ENCODE measurements at regions not wholly inside any gene's neighbourhood (a gene's known extent, or its start where the extent isn't known, plus 50 kb on each side); places are given as distances from the start of the nearest gene placed in this dataset.

GRCh38 chr3:144175644-144176425, 204.2 kb downstream of the DIPK2A start:
- TF ChIP-seq, protein P1, sequence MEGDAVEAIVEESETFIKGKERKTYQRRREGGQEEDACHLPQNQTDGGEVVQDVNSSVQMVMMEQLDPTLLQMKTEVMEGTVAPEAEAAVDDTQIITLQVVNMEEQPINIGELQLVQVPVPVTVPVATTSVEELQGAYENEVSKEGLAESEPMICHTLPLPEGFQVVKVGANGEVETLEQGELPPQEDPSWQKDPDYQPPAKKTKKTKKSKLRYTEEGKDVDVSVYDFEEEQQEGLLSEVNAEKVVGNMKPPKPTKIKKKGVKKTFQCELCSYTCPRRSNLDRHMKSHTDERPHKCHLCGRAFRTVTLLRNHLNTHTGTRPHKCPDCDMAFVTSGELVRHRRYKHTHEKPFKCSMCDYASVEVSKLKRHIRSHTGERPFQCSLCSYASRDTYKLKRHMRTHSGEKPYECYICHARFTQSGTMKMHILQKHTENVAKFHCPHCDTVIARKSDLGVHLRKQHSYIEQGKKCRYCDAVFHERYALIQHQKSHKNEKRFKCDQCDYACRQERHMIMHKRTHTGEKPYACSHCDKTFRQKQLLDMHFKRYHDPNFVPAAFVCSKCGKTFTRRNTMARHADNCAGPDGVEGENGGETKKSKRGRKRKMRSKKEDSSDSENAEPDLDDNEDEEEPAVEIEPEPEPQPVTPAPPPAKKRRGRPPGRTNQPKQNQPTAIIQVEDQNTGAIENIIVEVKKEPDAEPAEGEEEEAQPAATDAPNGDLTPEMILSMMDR (IDR thresholded peaks at IDR 0.05): no peak
- peak in 1 of 14 experiments; percentile 4 for DNase-seq
- H3K9me3 ChIP-seq (ENCODE audit: control insufficient read depth in 1 of 2, insufficient read depth in 1 of 2, low read length in 2 of 2): peaks cover 0 to 6% of the 10 kb centered on the region in 2 experiments
- H3K27ac ChIP-seq (ENCODE audit: low read depth in 1 of 2, low read length in 2 of 2): no peak overlapping the region
- no peaks in the 10 kb centered on the region for H3K36me3 ChIP-seq (ENCODE audit: insufficient read depth, low read length)
- POLR2A ChIA-PET: no interaction called here
- H3K4me3 ChIP-seq (ENCODE audit: low read length): no peak overlapping the region
- H3K36me3 Mint-ChIP-seq (ENCODE audit: low read depth): no peaks in the 10 kb centered on the region
- no peaks in the 10 kb centered on the region for H3K4me1 Mint-ChIP-seq (ENCODE audit: low read depth)
- no peaks in the 10 kb centered on the region for H3K4me1 ChIP-seq (ENCODE audit: insufficient read depth, low read length)
- no peaks in the 10 kb centered on the region for H3K9me3 Mint-ChIP-seq
- H3K4me3 Mint-ChIP-seq: no peak overlapping the region
- no peak overlapping the region for H3K27ac Mint-ChIP-seq
- no peak for ATAC-seq (ENCODE audit: poor library complexity)
- no peaks in the 10 kb centered on the region for H3K27me3 ChIP-seq (ENCODE audit: control insufficient read depth in 1 of 2, insufficient read depth in 2 of 2, low read length in 2 of 2)
- intact Hi-C loops (cut with DNase I, micrococcal nuclease): no loop called here
- no peaks in the 10 kb centered on the region for H3K27me3 Mint-ChIP-seq
- CTCF ChIA-PET: interaction anchor here (0.7 kb wide), 1 partner anchor 122 kb away, joined by 4 read pairs; no protein-coding TSS in a partner anchor

DNA sequence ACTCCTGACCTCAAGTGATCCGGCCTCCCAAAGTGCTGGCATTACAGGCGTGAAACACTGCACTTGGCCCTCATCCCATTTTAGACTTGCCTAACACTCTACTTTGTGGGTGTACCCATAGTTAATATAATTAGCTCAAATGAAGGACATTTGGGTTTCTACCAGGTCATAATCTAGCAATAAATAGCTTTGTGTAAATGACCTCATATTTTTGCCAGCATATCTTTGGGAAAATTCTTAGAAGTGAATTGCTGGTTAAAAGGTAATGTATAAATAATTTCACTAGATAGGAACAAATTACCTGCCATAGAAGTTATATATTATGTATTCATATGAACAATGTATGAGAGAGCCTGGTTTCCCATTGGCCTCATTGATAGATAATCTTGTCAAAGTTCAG, 206.0 kb downstream of the DIPK2A start:
- Histone ChIP-seq H3K27ac (ENCODE audit: low read depth in 1 of 2, low read length in 2 of 2) (no peak overlapping the region), H3K4me1 (ENCODE audit: insufficient read depth, low read length) (no peaks in the 10 kb centered on the region), H3K36me3 (ENCODE audit: insufficient read depth, low read length) (no peaks in the 10 kb centered on the region), H3K27me3 (ENCODE audit: control insufficient read depth in 1 of 2, insufficient read depth in 2 of 2, low read length in 2 of 2) (no peaks in the 10 kb centered on the region), H3K4me3 (ENCODE audit: low read length) (no peak overlapping the region), H3K9me3 (ENCODE audit: control insufficient read depth in 1 of 2, insufficient read depth in 1 of 2, low read length in 2 of 2) (peaks cover 0 to 6% of the 10 kb centered on the region in 2 experiments)
- no peak overlapping the region for H3K27ac Mint-ChIP-seq
- no peaks in the 10 kb centered on the region for H3K36me3 Mint-ChIP-seq (ENCODE audit: low read depth)
- CTCF ChIA-PET: no interaction called here
- POLR2A ChIA-PET: no interaction called here
- no peak overlapping the region for H3K4me3 Mint-ChIP-seq
- DNase-seq (no peak), ATAC-seq (ENCODE audit: poor library complexity) (no peak)
- no peaks in the 10 kb centered on the region for H3K9me3 Mint-ChIP-seq
- intact Hi-C loops (cut with DNase I, micrococcal nuclease): no loop called here
- no peaks in the 10 kb centered on the region for H3K4me1 Mint-ChIP-seq (ENCODE audit: low read depth)
- TF ChIP-seq, protein P1 (IDR thresholded peaks at IDR 0.05): no peak
- no peaks in the 10 kb centered on the region for H3K27me3 Mint-ChIP-seq

DNA sequence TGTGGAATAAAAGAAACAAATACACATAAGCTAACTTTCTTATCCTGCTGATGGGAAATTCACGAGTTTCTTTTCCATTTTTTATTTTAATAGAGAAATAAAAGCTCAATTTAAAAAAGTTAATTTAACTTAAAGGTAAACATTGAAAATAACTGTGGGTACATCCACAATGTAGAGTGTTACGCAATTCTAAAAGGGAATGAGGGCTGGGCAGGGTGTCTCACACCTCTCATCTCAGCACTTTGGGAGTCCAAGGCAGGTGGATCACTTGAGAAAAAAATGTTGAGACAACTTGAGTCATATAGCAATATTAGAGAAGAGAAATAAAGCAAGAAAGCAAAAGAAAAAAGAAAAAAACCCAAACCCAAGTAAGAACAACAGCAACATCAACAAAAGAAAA, 207.0 kb downstream of the DIPK2A start:
- CTCF ChIA-PET: no interaction called here
- TF ChIP-seq, protein P1 (IDR thresholded peaks at IDR 0.05): no peak
- Mint-ChIP-seq H3K27ac (no peak overlapping the region), H3K4me3 (no peak overlapping the region), H3K4me1 (ENCODE audit: low read depth) (no peaks in the 10 kb centered on the region), H3K27me3 (no peaks in the 10 kb centered on the region), H3K36me3 (ENCODE audit: low read depth) (no peaks in the 10 kb centered on the region), H3K9me3 (no peaks in the 10 kb centered on the region)
- Histone ChIP-seq H3K4me3 (ENCODE audit: low read length) (no peak overlapping the region), H3K27me3 (ENCODE audit: control insufficient read depth in 1 of 2, insufficient read depth in 2 of 2, low read length in 2 of 2) (no peaks in the 10 kb centered on the region), H3K27ac (ENCODE audit: low read depth in 1 of 2, low read length in 2 of 2) (no peak overlapping the region), H3K36me3 (ENCODE audit: insufficient read depth, low read length) (no peaks in the 10 kb centered on the region), H3K9me3 (ENCODE audit: control insufficient read depth in 1 of 2, insufficient read depth in 1 of 2, low read length in 2 of 2) (peaks cover 0 to 6% of the 10 kb centered on the region in 2 experiments), H3K4me1 (ENCODE audit: insufficient read depth, low read length) (no peaks in the 10 kb centered on the region)
- intact Hi-C loops (cut with DNase I, micrococcal nuclease): no loop called here
- POLR2A ChIA-PET: no interaction called here
- ATAC-seq (ENCODE audit: poor library complexity): no peak
- no peak for DNase-seq
